GM12873 (cell line): ENCODE measurements at regions not wholly inside any gene's neighbourhood (a gene's known extent, or its start where the extent isn't known, plus 50 kb on each side); places are given as distances from the start of the nearest gene placed in this dataset.

ENCODE experiments used
- CTCF ChIP-seq: IDR thresholded peaks from 2 replicates; pipeline ENCODE4 v1.5.1; 2012; ENCODE audit warnings: low read depth, mild to moderate bottlenecking, moderate library complexity, low read length, control low read depth; ENCODE audit not compliant: insufficient read depth; ENCODE audit errors: missing control alignments

- no peak for TF ChIP-seq CTCF
These were observed 336.7 kb upstream of the ATP5MC3 start for GRCh38 chr2:175518206-175518605.

GRCh38 chr2:175516555-175516954, 335.0 kb upstream of the ATP5MC3 start:
- no peak for TF ChIP-seq CTCF

GRCh38 chr2:175500255-175500654, 318.7 kb upstream of the ATP5MC3 start:
- TF ChIP-seq CTCF: no peak

- no peak for TF ChIP-seq CTCF
These were observed 308.9 kb upstream of the ATP5MC3 start for GRCh38 chr2:175490360-175490791.

GRCh38 chr2:175478096-175478768, 296.7 kb upstream of the ATP5MC3 start:
- no peak for TF ChIP-seq CTCF

GRCh38 chr2:175476948-175477347, 295.4 kb upstream of the ATP5MC3 start:
- TF ChIP-seq CTCF: no peak

GRCh38 chr2:175476374-175476773, 294.9 kb upstream of the ATP5MC3 start:
- TF ChIP-seq CTCF: no peak
